ENCODE measurements at regions not wholly inside any gene's neighbourhood (a gene's known extent, or its start where the extent isn't known, plus 50 kb on each side); places are given as distances from the start of the nearest gene placed in this dataset.
A peak's percentile ranks its signal among the peaks of the same experiment; 100 is the strongest.
"Not testable (repeated sequence)": the region's sequence is repeated elsewhere in the genome, so short reads cannot be mapped to it uniquely, and the experiment has no call there.

GRCh38 chr6:137297887-137298286 lies 78.7 kb upstream of the IFNGR1 start:
- no peaks in the 10 kb centered on the region for H3K4me1 ChIP-seq (ENCODE audit: control insufficient read depth in 1 of 2, insufficient read depth in 2 of 2, low read length in 2 of 2)
- DNase-seq (peak in 1 of 2 donors; percentile 58), ATAC-seq (ENCODE audit: low FRiP score) (no peak)
- 60 to 62% methylated on average over 5 of the region's 5 CpGs for WGBS, 2 donors
- no peak overlapping the region for H3K27ac ChIP-seq (ENCODE audit: low read depth in 1 of 2, low read length in 2 of 2)
- intact Hi-C loops (cut with DNase I), result no loop called here
- no peaks in the 10 kb centered on the region for H3K27me3 ChIP-seq (ENCODE audit: control insufficient read depth in 1 of 2, insufficient read depth in 2 of 2, low read length in 1 of 2)
- no peak overlapping the region for H3K4me3 ChIP-seq (ENCODE audit: low read length in 2 of 2)
- no peaks in the 10 kb centered on the region for H3K36me3 ChIP-seq (ENCODE audit: control insufficient read depth in 1 of 2, insufficient read depth in 2 of 2, low read length in 1 of 2)
- peaks cover 2% of the 10 kb centered on the region for H3K9me3 ChIP-seq (ENCODE audit: control insufficient read depth, low read length)

- H3K4me1 ChIP-seq (ENCODE audit: control insufficient read depth in 1 of 2, insufficient read depth in 2 of 2, low read length in 2 of 2); intact Hi-C loops (cut with DNase I); H3K9me3 ChIP-seq (ENCODE audit: control insufficient read depth, low read length); H3K36me3 ChIP-seq (ENCODE audit: control insufficient read depth in 1 of 2, insufficient read depth in 2 of 2, low read length in 1 of 2); DNase-seq; H3K27me3 ChIP-seq (ENCODE audit: control insufficient read depth in 1 of 2, insufficient read depth in 2 of 2, low read length in 1 of 2); H3K27ac ChIP-seq (ENCODE audit: low read depth in 1 of 2, low read length in 2 of 2); ATAC-seq (ENCODE audit: low FRiP score); H3K4me3 ChIP-seq (ENCODE audit: low read length in 2 of 2): not testable (repeated sequence)
- 78 to 81% methylated on average over 3 of the region's 3 CpGs for WGBS, 2 donors
Measured at GRCh38 chr6:137292326-137292725, 73.1 kb upstream of the IFNGR1 start.

- no peaks in the 10 kb centered on the region for H3K4me1 ChIP-seq (ENCODE audit: control insufficient read depth in 1 of 2, insufficient read depth in 2 of 2, low read length in 2 of 2)
- H3K27ac ChIP-seq (ENCODE audit: low read depth in 1 of 2, low read length in 2 of 2), result no peak overlapping the region
- WGBS, 2 donors, result 63 to 65% methylated on average over 3 of the region's 3 CpGs
- H3K27me3 ChIP-seq (ENCODE audit: control insufficient read depth in 1 of 2, insufficient read depth in 2 of 2, low read length in 1 of 2), result no peaks in the 10 kb centered on the region
- ATAC-seq (ENCODE audit: low FRiP score) (peak; percentile 38), DNase-seq (peak in 1 of 2 donors; percentile 78)
- no peaks in the 10 kb centered on the region for H3K9me3 ChIP-seq (ENCODE audit: control insufficient read depth, low read length)
- no peaks in the 10 kb centered on the region for H3K36me3 ChIP-seq (ENCODE audit: control insufficient read depth in 1 of 2, insufficient read depth in 2 of 2, low read length in 1 of 2)
- intact Hi-C loops (cut with DNase I), result no loop called here
- H3K4me3 ChIP-seq (ENCODE audit: low read length in 2 of 2), result no peak overlapping the region
Measured at GRCh38 chr6:137291441-137291840, 72.3 kb upstream of the IFNGR1 start.

- 83 to 84% methylated on average over 5 of the region's 5 CpGs for WGBS, 2 donors
- Histone ChIP-seq H3K4me3 (ENCODE audit: low read length in 2 of 2) (no peak overlapping the region), H3K9me3 (ENCODE audit: control insufficient read depth, low read length) (no peaks in the 10 kb centered on the region), H3K36me3 (ENCODE audit: control insufficient read depth in 1 of 2, insufficient read depth in 2 of 2, low read length in 1 of 2) (no peaks in the 10 kb centered on the region), H3K27me3 (ENCODE audit: control insufficient read depth in 1 of 2, insufficient read depth in 2 of 2, low read length in 1 of 2) (no peaks in the 10 kb centered on the region), H3K27ac (ENCODE audit: low read depth in 1 of 2, low read length in 2 of 2) (no peak overlapping the region), H3K4me1 (ENCODE audit: control insufficient read depth in 1 of 2, insufficient read depth in 2 of 2, low read length in 2 of 2) (no peaks in the 10 kb centered on the region)
- intact Hi-C loops (cut with DNase I), result no loop called here
- ATAC-seq (ENCODE audit: low FRiP score) (peak; percentile 7), DNase-seq (no peak)
Measured at GRCh38 chr6:137290601-137291261, 71.5 kb upstream of the IFNGR1 start.

- 86 to 100% methylated on average over 1 of the region's 1 CpG for WGBS, 2 donors
- Histone ChIP-seq H3K9me3 (ENCODE audit: control insufficient read depth, low read length) (no peaks in the 10 kb centered on the region), H3K27ac (ENCODE audit: low read depth in 1 of 2, low read length in 2 of 2) (no peak overlapping the region), H3K27me3 (ENCODE audit: control insufficient read depth in 1 of 2, insufficient read depth in 2 of 2, low read length in 1 of 2) (no peaks in the 10 kb centered on the region), H3K4me1 (ENCODE audit: control insufficient read depth in 1 of 2, insufficient read depth in 2 of 2, low read length in 2 of 2) (no peaks in the 10 kb centered on the region), H3K4me3 (ENCODE audit: low read length in 2 of 2) (no peak overlapping the region), H3K36me3 (ENCODE audit: control insufficient read depth in 1 of 2, insufficient read depth in 2 of 2, low read length in 1 of 2) (no peaks in the 10 kb centered on the region)
- intact Hi-C loops (cut with DNase I), result no loop called here
- no peak for ATAC-seq (ENCODE audit: low FRiP score)
- DNase-seq, result no peak
Measured at GRCh38 chr6:137286916-137287315, 67.7 kb upstream of the IFNGR1 start.

- H3K4me1 ChIP-seq (ENCODE audit: control insufficient read depth in 1 of 2, insufficient read depth in 2 of 2, low read length in 2 of 2), result no peaks in the 10 kb centered on the region
- no peak overlapping the region for H3K4me3 ChIP-seq (ENCODE audit: low read length in 2 of 2)
- intact Hi-C loops (cut with DNase I), result no loop called here
- no peaks in the 10 kb centered on the region for H3K36me3 ChIP-seq (ENCODE audit: control insufficient read depth in 1 of 2, insufficient read depth in 2 of 2, low read length in 1 of 2)
- H3K27ac ChIP-seq (ENCODE audit: low read depth in 1 of 2, low read length in 2 of 2), result no peak overlapping the region
- no peak for ATAC-seq (ENCODE audit: low FRiP score)
- H3K27me3 ChIP-seq (ENCODE audit: control insufficient read depth in 1 of 2, insufficient read depth in 2 of 2, low read length in 1 of 2), result no peaks in the 10 kb centered on the region
- no peak for DNase-seq
- no peaks in the 10 kb centered on the region for H3K9me3 ChIP-seq (ENCODE audit: control insufficient read depth, low read length)
- WGBS, 2 donors, result 90 to 97% methylated on average over 1 of the region's 1 CpG
Measured at GRCh38 chr6:137286368-137286767, 67.2 kb upstream of the IFNGR1 start.

GRCh38 chr6:137284811-137285110 lies 65.6 kb upstream of the IFNGR1 start:
- no peaks in the 10 kb centered on the region for H3K9me3 ChIP-seq (ENCODE audit: control insufficient read depth, low read length)
- no peak overlapping the region for H3K27ac ChIP-seq (ENCODE audit: low read depth in 1 of 2, low read length in 2 of 2)
- no peaks in the 10 kb centered on the region for H3K4me1 ChIP-seq (ENCODE audit: control insufficient read depth in 1 of 2, insufficient read depth in 2 of 2, low read length in 2 of 2)
- no peaks in the 10 kb centered on the region for H3K36me3 ChIP-seq (ENCODE audit: control insufficient read depth in 1 of 2, insufficient read depth in 2 of 2, low read length in 1 of 2)
- DNase-seq (no peak), ATAC-seq (ENCODE audit: low FRiP score) (no peak)
- H3K27me3 ChIP-seq (ENCODE audit: control insufficient read depth in 1 of 2, insufficient read depth in 2 of 2, low read length in 1 of 2), result no peaks in the 10 kb centered on the region
- intact Hi-C loops (cut with DNase I), result no loop called here
- H3K4me3 ChIP-seq (ENCODE audit: low read length in 2 of 2), result no peak overlapping the region

GRCh38 chr6:137283940-137284810 lies 65.0 kb upstream of the IFNGR1 start:
- H3K36me3 ChIP-seq (ENCODE audit: control insufficient read depth in 1 of 2, insufficient read depth in 2 of 2, low read length in 1 of 2), result no peaks in the 10 kb centered on the region
- ATAC-seq (ENCODE audit: low FRiP score), result no peak
- H3K4me3 ChIP-seq (ENCODE audit: low read length in 2 of 2), result no peak overlapping the region
- intact Hi-C loops (cut with DNase I), result no loop called here
- H3K4me1 ChIP-seq (ENCODE audit: control insufficient read depth in 1 of 2, insufficient read depth in 2 of 2, low read length in 2 of 2), result no peaks in the 10 kb centered on the region
- no peaks in the 10 kb centered on the region for H3K9me3 ChIP-seq (ENCODE audit: control insufficient read depth, low read length)
- 77 to 79% methylated on average over 9 of the region's 9 CpGs for WGBS, 2 donors
- no peak overlapping the region for H3K27ac ChIP-seq (ENCODE audit: low read depth in 1 of 2, low read length in 2 of 2)
- H3K27me3 ChIP-seq (ENCODE audit: control insufficient read depth in 1 of 2, insufficient read depth in 2 of 2, low read length in 1 of 2), result no peaks in the 10 kb centered on the region
- DNase-seq, result no peak

- intact Hi-C loops (cut with DNase I), result no loop called here
- Histone ChIP-seq H3K27me3 (ENCODE audit: control insufficient read depth in 1 of 2, insufficient read depth in 2 of 2, low read length in 1 of 2) (no peaks in the 10 kb centered on the region), H3K36me3 (ENCODE audit: control insufficient read depth in 1 of 2, insufficient read depth in 2 of 2, low read length in 1 of 2) (no peaks in the 10 kb centered on the region), H3K4me3 (ENCODE audit: low read length in 2 of 2) (no peak overlapping the region), H3K4me1 (ENCODE audit: control insufficient read depth in 1 of 2, insufficient read depth in 2 of 2, low read length in 2 of 2) (no peaks in the 10 kb centered on the region), H3K9me3 (ENCODE audit: control insufficient read depth, low read length) (no peaks in the 10 kb centered on the region), H3K27ac (ENCODE audit: low read depth in 1 of 2, low read length in 2 of 2) (no peak overlapping the region)
- DNase-seq (no peak), ATAC-seq (ENCODE audit: low FRiP score) (no peak)
- 67 to 68% methylated on average over 2 of the region's 2 CpGs for WGBS, 2 donors
Measured at GRCh38 chr6:137283080-137283479, 63.9 kb upstream of the IFNGR1 start.

Measured in aorta (tissue), 5 donors.